ENCODE measurements at regions not wholly inside any gene's neighbourhood (a gene's known extent, or its start where the extent isn't known, plus 50 kb on each side); places are given as distances from the start of the nearest gene placed in this dataset.

DNA sequence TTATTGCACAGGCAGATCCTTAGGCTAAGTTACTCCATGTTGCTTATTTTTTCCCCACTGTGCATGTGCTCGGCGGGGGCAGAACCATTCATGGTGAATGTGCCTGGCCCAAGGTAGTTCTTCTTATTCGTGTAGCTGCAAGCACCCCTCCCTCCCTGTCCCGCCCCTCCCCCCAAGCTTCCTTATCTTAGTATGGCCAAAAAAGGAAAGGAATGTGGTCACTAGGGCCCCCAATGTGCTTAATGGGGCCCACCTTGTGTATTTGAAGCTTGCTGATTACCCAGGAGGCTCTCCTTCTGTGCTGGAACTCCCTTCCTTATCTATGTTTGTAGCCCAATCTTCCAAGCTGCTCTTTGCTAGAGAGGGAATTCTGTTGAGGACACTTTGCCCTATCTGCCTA, 1259.7 kb upstream of the RAG2 start:
- Histone ChIP-seq H3K18ac (ENCODE audit: insufficient read length, low read depth, low read length) (no peak overlapping the region), H2BK12ac (ENCODE audit: insufficient read length, low read depth, low read length) (no peak overlapping the region), H3K4me1 (ENCODE audit: insufficient read depth, low read length) (no peaks in the 10 kb centered on the region; the same call in 1 of the 2 replicates), H3K9me3 (ENCODE audit: control insufficient read depth, low read depth, low read length) (no peaks in the 10 kb centered on the region), H3T11ph (ENCODE audit: low read length) (no peak overlapping the region), H3K56ac (ENCODE audit: insufficient read length, low read depth, low read length) (no peak overlapping the region), H3K23me2 (ENCODE audit: insufficient read length, low read depth, low read length, poor library complexity, severe bottlenecking) (no peaks in the 10 kb centered on the region), H2BK20ac (ENCODE audit: low read depth, low read length, poor library complexity, severe bottlenecking) (no peak overlapping the region), H4K91ac (ENCODE audit: insufficient read length, low read depth, low read length) (no peak overlapping the region), H3K79me1 (ENCODE audit: insufficient read depth, low read depth, low read length, poor library complexity, severe bottlenecking) (no peaks in the 10 kb centered on the region), H3K23ac (ENCODE audit: insufficient read length, low read depth, low read length) (no peak overlapping the region), H4K5ac (ENCODE audit: insufficient read length, low read depth, low read length) (no peak overlapping the region), H3K27ac (ENCODE audit: insufficient read length, low read depth, low read length) (no peak overlapping the region), H2BK5ac (ENCODE audit: insufficient read length, low read length) (no peak overlapping the region), H2BK15ac (ENCODE audit: low read depth, low read length) (no peak overlapping the region), H3K4ac (ENCODE audit: low read depth, low read length) (no peak overlapping the region), H2BK120ac (ENCODE audit: low read depth, low read length, poor library complexity, severe bottlenecking) (no peak overlapping the region), H4K8ac (replicated peaks; ENCODE audit: insufficient read length, low read depth, low read length) (no peak overlapping the region), H4K20me1 (ENCODE audit: control insufficient read depth, insufficient read depth, insufficient read length) (no peaks in the 10 kb centered on the region), H3K27me3 (ENCODE audit: insufficient read depth, low read length) (no peaks in the 10 kb centered on the region), H3K79me2 (ENCODE audit: insufficient read depth, low read length) (no peaks in the 10 kb centered on the region), H3K9ac (ENCODE audit: extremely low read depth, insufficient read length, low read length) (no peak overlapping the region), H3K14ac (ENCODE audit: insufficient read depth, low read length) (no peak overlapping the region), H2AK5ac (ENCODE audit: insufficient read length, low read length) (no peak overlapping the region), H3K4me2 (ENCODE audit: insufficient read depth, insufficient read length, low read length) (no peak overlapping the region), H2AFZ (ENCODE audit: low read length) (no peak overlapping the region)
- WGBS (ENCODE audit: extremely low coverage, insufficient read length, low lambda C conversion rate): no CpG with 5 or more reads among the region's 4 CpGs
- Mint-ChIP-seq H3K27me3 (ENCODE audit: low read depth) (no peaks in the 10 kb centered on the region), H3K27ac (0 out of 7 replicates have a peak overlapping the region, but pooled peaks of 1 of the 3 experiments have one; percentile 68), H3K36me3 (ENCODE audit: insufficient read depth in 1 of 3, low read depth in 3 of 3) (peaks cover 0 to 9% (median 2%) of the 10 kb centered on the region in 3 experiments; a peak in 4 of 7 replicates), H3K4me3 (no peak overlapping the region), H3K9me3 (peaks cover 4 to 8% of the 10 kb centered on the region in 2 experiments; a peak in 4 of 5 replicates), H3K4me1 (peaks cover 18% of the 10 kb centered on the region in 2 experiments)
- TF ChIP-seq, protein P1, sequence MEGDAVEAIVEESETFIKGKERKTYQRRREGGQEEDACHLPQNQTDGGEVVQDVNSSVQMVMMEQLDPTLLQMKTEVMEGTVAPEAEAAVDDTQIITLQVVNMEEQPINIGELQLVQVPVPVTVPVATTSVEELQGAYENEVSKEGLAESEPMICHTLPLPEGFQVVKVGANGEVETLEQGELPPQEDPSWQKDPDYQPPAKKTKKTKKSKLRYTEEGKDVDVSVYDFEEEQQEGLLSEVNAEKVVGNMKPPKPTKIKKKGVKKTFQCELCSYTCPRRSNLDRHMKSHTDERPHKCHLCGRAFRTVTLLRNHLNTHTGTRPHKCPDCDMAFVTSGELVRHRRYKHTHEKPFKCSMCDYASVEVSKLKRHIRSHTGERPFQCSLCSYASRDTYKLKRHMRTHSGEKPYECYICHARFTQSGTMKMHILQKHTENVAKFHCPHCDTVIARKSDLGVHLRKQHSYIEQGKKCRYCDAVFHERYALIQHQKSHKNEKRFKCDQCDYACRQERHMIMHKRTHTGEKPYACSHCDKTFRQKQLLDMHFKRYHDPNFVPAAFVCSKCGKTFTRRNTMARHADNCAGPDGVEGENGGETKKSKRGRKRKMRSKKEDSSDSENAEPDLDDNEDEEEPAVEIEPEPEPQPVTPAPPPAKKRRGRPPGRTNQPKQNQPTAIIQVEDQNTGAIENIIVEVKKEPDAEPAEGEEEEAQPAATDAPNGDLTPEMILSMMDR (conservative IDR thresholded peaks at IDR 0.05): no peak
- no peak for DNase-seq
